ENCODE measurements at regions not wholly inside any gene's neighbourhood (a gene's known extent, or its start where the extent isn't known, plus 50 kb on each side); places are given as distances from the start of the nearest gene placed in this dataset.

DNA sequence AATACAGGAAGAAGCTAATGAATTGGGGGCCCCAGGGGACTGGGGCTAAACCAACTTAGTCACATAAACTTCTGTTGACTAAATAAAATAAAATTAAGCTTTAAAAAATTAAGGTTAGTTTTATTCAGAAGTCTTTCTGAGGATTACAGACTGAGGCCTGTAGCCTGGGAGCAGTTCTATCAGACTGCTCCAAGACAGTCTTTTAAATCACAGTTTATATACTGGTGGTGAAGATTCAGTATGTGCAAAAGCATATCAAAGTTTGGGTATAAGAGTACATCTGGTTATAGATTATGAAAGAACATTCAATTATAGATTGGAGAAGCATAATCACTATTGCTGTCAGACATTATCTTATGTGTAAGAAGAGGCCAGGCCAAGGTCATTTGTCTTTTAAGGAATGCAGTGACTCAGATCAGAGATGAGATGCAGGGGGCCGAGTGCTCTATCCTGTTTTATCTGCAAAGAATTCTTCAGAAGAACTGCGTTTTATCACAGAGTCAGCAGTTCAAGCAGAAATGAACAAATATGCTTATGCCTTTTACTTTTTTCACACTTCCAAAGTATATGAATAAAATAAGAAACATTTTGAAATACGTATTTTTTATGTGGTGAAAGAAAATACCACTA is 109.4 kb downstream of the PDHA2 start:
- TF ChIP-seq CTCF (IDR thresholded peaks at IDR 0.05; ENCODE audit: insufficient read depth, low read length) (no peak), GABPA (IDR thresholded peaks at IDR 0.05; ENCODE audit: low read depth) (no peak), POLR2AphosphoS5 (IDR thresholded peaks at IDR 0.05; ENCODE audit: low read depth) (no peak), REST (IDR thresholded peaks at IDR 0.05; ENCODE audit: insufficient replicate concordance, low read depth) (no peak), SPI1 (IDR thresholded peaks at IDR 0.05; ENCODE audit: borderline replicate concordance, low read depth) (no peak)

Data from HL-60 (cell line).